NOMO-1 treated with DMSO at 0.1 percent for 48 hours (cell line): ENCODE measurements at regions not wholly inside any gene's neighbourhood (a gene's known extent, or its start where the extent isn't known, plus 50 kb on each side); places are given as distances from the start of the nearest gene placed in this dataset.
"Not testable (repeated sequence)": the region's sequence is repeated elsewhere in the genome, so short reads cannot be mapped to it uniquely, and the experiment has no call there.

Experiments used
- DNase-seq: peaks from one replicate; lab custom pipeline; 2025; ENCODE audit not compliant: unreplicated experiment; lab: John Stamatoyannopoulos, UW

- no peak for DNase-seq
Observed at GRCh38 chr6:93703431-93703830, 284.1 kb upstream of the EPHA7 start.

- no peak for DNase-seq
Observed at GRCh38 chr6:93701526-93701925, 282.2 kb upstream of the EPHA7 start.

- no peak for DNase-seq
Observed at GRCh38 chr6:93685494-93685893, 266.1 kb upstream of the EPHA7 start.

GRCh38 chr6:93684339-93684738, 265.0 kb upstream of the EPHA7 start:
- DNase-seq: no peak

GRCh38 chr6:93679836-93680235, 260.5 kb upstream of the EPHA7 start:
- DNase-seq: no peak

GRCh38 chr6:93678841-93679454, 259.6 kb upstream of the EPHA7 start:
- DNase-seq: no peak

GRCh38 chr6:93677264-93677965, 258.1 kb upstream of the EPHA7 start:
- no peak for DNase-seq

- DNase-seq: no peak
Observed at GRCh38 chr6:93676581-93676980, 257.2 kb upstream of the EPHA7 start.

GRCh38 chr6:93675856-93676417, 256.6 kb upstream of the EPHA7 start:
- no peak for DNase-seq

- DNase-seq: no peak
Observed at GRCh38 chr6:93663111-93663510, 243.8 kb upstream of the EPHA7 start.

GRCh38 chr6:93654548-93654947, 235.2 kb upstream of the EPHA7 start:
- no peak for DNase-seq

- no peak for DNase-seq
Observed at GRCh38 chr6:93644611-93645010, 225.3 kb upstream of the EPHA7 start.

GRCh38 chr6:93639126-93639525, 219.8 kb upstream of the EPHA7 start:
- no peak for DNase-seq

- not testable (repeated sequence) for DNase-seq
Observed at GRCh38 chr6:93636987-93637664, 217.8 kb upstream of the EPHA7 start.

- no peak for DNase-seq
Observed at GRCh38 chr6:93624408-93624807, 205.0 kb upstream of the EPHA7 start.

GRCh38 chr6:93621442-93621841, 202.1 kb upstream of the EPHA7 start:
- DNase-seq: no peak

- DNase-seq: no peak
Observed at GRCh38 chr6:93604951-93605350, 185.6 kb upstream of the EPHA7 start.

- no peak for DNase-seq
Observed at GRCh38 chr6:93592417-93592816, 173.1 kb upstream of the EPHA7 start.

GRCh38 chr6:93586306-93586705, 166.9 kb upstream of the EPHA7 start:
- DNase-seq: no peak

GRCh38 chr6:93584300-93584699, 164.9 kb upstream of the EPHA7 start:
- DNase-seq: no peak

- no peak for DNase-seq
Observed at GRCh38 chr6:93581371-93581770, 162.0 kb upstream of the EPHA7 start.

- no peak for DNase-seq
Observed at GRCh38 chr6:93580446-93580845, 161.1 kb upstream of the EPHA7 start.
